GM19397 (cell line): ENCODE measurements at regions not wholly inside any gene's neighbourhood (a gene's known extent, or its start where the extent isn't known, plus 50 kb on each side); places are given as distances from the start of the nearest gene placed in this dataset.
"Not testable (repeated sequence)": the region's sequence is repeated elsewhere in the genome, so short reads cannot be mapped to it uniquely, and the experiment has no call there.

Source experiments
- ATAC-seq: cut with Tn5 transposase; IDR thresholded peaks from one replicate; pipeline ENCODE4 v1.9.1; 2021; ENCODE audit warnings: mild to moderate bottlenecking, moderate library complexity; ENCODE audit not compliant: unreplicated experiment

DNA sequence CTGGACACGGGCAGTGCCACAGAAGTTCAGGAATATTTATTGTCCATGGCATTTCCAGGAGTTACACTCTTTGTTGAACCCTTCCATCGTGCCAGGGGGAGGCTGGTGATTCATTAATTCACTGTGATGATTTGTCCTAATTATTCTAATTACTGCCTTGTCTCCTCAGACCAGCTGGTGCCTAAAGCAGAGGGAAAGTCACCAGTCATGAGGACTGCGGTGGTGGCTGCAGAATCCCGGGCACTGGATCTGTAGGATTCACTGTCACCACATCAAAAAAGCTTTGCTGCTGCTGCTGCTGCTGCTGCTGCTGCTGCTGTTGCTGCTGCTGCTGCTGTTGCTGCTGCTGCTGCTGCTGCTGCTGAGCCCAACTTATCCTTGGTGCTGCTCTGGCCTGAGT, 908.2 kb downstream of the TSN start:
- no peak for ATAC-seq

DNA sequence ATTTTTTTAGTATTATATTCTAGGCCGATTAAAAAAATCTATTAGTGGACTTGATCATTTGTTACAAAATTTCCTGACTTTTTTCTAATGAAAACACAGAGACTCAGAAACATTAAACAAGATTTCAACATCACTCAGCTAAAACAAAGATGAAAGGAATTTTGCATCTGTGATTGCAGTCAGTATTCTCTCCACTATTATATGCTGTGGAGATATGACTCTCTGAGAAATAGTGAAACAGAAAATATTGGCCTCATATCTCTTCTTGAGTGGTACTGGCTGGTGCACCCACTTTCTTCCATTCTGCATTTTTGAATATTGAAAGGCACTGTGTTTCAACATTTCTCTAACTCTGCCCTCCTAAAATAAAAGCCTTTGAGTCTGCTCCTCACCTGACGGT, 914.2 kb downstream of the TSN start:
- no peak for ATAC-seq

DNA sequence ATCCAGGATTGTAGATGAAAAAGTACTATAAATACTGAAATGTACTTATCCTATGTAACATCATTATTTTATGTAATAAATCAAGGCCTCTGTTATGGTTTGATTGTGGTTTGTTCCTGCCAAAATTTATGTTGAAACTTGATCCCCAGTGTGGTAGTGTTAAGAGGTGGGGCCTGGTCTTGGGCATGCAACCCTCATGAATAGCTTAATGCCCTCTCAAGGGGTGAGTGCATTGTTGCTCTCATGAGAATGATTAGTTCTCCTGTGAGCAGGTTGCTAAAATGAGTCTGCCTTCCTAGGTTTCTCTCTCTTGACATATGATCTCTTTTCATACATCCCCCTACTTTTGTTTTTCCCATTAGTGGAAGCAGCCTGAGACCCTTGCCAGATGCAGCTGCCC, 915.4 kb downstream of the TSN start:
- ATAC-seq, result no peak

DNA sequence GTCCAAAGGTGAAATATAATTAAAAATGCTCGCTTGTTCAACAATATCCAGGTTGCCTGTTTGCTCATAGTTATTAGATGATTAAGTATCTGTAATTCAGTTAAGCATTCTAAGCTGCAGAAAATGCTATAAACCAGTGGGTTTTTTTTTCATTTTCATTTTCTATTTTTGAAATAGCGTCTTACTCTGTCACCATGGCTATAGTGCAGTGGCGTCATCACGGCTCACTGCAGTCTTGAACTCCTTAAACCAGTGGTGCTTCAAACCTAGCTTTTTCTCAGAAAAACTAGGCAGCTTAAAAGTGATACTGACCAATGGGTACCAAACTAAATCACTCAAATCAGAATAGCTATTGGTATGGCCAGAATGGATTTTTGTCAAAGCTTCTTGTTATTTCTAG, 925.2 kb downstream of the TSN start:
- no peak for ATAC-seq

DNA sequence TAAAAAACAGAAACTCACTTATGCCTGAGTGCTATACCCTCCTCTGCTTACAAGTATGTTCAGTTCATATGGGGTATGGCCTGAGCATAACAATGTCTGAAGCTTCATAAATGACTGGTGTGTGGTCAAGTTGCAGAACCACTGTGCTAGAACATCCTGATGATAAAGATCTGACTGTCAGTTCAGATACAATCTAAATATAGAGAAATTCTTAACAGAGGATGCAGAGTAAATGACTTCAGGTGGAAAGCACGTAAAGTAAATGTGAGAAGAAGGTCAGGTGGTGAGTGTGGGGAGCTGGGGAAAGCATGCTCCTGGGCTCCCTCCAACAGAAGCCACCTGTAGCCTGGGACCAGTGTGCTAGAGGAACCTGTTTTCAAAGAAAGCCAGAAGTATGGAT, 926.2 kb downstream of the TSN start:
- ATAC-seq, result no peak

DNA sequence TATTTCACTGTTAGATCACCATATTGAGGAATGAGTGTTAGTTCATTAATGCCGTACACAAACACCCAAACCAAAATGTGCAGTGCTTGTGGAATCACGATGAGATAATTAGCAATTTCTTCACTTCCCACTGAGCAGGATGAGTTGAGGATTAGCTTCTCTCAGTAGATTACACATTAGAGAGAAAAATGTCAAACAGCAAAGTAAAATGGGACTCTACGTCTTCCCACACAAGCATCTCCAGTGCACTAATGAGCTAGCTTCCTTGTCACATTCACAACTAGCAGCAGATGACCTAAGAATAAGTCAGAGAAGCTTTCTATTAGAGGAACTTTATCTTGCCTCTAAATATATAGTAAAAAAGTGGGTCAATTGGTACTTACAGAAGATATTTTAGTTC, 926.9 kb downstream of the TSN start:
- no peak for ATAC-seq

DNA sequence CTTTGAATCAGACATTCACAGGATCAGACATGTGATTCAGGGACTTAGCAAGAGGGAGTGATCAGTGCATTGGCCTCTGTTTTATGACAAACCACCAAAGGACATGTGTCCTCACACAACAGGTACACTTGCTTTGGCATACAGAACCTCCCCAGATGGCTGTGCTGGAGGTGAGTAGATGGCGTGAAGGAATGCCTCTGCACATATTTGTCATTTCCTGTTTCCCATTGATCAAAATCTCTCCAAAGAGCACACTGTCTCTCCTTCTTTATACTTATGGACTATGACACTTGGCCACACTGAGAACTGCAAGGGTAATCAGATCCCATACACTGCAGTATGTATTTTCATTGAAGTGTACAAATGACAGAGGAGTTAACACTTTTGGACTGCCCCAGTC, 927.6 kb downstream of the TSN start:
- no peak for ATAC-seq

DNA sequence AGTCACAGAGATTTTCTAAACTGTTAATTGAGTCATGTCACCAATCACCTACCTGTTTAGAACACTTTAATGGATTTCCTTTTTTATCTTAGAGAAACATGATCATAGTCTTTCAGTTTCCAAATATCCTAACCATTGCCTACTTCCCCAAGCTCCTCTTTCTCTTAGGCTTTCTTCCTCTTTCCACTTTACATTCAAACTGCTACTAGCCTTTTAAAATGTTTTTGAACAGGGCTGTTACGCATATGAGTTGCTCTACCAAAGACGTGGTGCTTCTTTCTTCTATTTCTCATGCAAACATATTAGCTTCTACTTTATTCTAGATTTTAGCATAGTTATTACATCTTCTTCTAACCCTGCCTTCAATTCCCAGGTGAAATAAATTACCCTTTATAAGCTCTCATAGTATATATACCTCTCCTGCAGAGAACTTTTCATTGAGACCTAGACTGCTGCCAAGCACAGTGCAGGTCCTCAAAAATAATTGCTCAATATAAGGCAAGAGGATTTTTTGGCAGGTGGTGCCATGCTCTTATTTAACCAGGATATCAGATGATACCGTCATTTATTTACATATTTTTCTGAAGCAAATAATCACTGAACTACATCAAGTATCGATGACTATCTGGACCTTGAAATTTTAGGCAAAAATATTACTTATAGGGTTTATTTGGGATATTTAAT, 937.1 kb downstream of the TSN start:
- ATAC-seq, result no peak

DNA sequence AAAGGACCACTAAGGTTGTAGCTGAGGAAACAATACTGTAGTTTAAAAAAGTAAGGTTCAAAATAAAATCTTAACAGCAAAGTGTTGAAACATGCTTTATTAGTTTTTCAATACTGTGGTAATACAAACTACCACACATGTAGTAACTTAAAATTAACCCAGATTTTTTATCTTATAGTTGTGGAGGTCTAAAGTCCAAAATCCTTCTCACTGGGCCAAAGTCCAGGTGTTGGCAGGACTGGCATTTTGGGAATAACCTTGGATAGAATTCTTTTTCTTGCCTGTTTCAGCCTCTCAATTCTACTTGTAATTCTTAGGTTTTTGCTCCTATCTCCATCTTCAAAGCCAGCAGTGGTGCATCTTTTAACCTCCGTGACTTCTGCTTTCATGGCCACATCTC, 942.0 kb downstream of the TSN start:
- no peak for ATAC-seq

DNA sequence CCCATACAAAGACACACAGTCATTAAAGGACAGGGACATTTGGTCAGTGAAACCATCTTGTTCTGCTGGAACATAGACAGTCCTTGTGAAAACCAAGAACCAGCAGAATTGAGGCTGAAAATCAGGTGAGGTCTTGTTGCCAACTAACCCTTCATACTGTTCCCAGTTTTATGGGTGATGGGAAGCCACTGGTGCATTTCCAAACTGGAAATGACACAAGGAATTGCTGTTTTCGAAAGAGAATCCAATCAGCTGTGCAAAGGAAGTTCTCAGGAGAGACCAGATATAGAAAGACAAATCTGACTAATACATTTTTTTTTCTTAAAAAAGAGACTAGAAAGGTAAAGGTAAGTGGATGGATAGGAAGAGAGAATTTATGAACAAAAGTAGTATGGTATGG, 948.2 kb downstream of the TSN start:
- ATAC-seq, result no peak

DNA sequence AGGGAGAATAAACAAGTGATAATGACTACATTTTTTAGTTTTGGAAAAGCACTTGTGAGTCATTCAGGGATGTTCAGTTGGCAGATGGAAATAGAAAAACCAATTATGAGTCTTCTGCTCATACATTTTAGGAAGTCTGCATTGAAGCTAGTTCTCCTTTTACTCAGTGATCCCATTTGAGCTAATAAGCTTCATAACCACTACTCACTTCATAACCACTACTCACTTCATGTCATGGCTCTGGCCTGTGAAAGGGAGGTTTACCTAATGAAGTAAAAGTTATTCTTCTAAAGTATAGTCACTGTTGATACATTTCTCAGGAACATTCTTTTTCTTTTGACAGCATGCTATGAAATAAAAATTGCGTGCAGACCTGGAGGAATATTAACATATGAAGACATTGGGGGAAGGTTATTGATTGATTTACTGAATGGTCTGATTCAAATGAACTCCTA, 948.7 kb downstream of the TSN start:
- ATAC-seq, result no peak

DNA sequence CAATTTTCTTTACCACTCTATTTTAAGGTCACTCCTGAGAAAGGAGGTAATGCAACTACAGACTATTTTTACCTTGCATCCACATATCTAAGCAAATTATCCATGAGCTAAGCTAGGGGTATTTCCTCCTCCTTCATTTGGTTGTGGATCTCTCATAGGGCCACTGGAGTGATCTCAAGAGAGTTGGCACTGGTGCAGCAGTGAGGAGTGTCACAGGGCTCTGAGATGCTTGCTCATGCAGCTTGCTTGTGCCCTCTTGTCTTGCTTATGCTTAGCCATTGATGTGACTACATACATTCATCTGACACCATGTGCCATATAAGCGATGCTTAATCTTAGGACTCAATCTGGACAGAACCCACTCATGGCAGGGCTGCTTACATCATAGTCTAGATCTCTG, 950.3 kb downstream of the TSN start:
- no peak for ATAC-seq

DNA sequence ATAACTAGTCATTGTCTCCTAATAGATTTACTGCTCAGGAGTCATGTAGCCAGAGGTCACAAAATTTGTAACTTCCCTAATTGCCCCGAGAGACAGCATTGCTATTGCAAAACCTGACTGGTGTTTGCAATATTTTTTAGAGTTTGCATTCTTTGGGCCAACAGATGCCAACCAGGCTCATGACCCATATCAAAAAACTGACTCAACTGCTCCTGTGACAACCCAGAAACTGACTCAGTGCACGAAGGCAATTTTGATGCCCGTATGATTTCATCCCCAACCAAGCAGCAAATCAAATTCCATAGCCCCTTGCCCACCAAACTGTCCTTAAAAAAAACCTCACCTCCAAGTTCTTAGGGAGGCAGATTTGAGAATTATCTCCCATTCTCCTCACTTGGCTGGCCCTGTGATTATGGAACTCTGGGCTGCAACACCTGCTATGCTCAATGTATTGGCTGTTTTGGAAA, 951.3 kb downstream of the TSN start:
- no peak for ATAC-seq

DNA sequence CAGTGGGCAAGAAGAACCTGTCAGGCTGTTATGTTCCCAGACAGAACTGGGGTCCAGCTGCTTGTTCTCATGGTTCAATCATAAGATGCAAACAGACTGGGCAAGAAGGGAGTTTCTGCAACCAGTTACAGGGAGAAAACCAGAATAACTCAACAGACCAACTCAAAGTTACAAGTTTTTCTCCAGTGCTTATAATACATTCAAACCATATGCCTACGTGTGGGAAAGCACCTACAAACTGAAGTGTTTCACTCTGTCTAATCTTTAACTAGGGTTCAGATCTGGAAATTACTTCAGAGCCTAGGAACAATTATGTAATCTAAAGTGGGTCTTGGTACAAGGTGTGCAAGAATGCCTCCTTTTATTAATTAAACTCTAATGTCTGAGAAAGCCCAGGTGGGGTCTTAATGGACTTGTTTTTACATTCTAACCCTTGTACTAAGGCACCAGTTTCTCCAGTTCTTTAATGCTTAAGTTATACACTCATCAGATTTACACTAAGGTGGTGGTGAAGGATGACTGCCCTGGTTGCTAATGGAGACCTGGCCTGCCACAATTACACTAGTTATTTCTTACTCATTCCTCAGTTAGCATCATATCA, 951.9 kb downstream of the TSN start:
- peak; percentile 64 for ATAC-seq

DNA sequence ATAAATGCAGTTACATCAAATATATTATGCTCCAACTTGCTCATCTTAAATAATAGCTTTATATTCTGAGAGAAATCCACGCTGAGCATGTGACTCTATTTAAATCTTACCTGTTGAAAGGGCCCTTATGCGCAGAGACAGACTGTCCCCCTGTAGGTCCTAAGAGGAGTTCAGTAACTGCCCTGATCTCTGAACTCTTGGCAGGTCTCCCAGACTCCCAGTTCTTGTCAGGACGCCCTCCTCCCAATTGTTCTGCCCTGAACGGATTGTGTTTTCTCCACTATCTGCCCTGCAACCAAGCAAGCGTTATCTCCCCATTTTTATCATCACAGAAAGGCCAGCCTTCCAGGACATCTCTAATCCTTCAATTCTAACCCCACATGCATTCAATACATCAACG, 954.6 kb downstream of the TSN start:
- ATAC-seq, result no peak

DNA sequence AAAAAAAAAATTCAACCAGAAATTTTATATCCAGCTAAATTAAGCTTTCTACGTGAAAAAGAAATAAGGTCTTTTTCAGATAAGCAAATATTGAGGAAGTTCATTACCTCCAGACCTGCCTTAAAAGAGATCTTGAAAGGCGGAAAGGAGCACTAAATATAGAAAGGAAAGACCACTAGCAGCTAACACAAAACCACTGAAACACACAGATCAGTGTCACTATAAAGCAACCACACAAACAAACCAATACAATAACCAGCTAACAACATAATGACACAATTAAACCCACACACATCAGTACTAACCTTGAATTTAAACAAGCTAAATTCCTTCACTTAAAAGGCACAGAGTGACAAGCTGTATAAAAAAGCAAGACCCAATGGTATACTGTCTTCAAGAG, 958.3 kb downstream of the TSN start:
- ATAC-seq, result no peak

DNA sequence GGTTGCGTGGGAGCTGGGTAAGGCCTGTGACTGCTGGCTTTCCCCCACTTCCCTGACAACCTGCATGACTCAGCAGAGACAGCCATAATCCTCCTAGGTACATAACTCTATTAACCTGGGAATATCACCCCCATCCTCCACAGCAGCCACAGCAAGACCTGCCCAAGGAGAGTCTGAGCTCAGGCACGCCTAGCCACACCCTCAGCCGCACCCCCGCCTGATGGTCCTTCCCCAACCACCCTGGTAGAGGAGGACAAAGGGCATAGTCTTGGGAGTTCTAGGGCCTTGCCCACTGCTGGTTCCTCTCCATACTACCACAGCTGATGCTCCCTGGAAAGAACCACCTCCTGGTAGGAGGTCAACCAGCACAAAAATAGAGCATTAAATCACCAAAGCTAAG, 965.4 kb downstream of the TSN start:
- ATAC-seq, result not testable (repeated sequence)

DNA sequence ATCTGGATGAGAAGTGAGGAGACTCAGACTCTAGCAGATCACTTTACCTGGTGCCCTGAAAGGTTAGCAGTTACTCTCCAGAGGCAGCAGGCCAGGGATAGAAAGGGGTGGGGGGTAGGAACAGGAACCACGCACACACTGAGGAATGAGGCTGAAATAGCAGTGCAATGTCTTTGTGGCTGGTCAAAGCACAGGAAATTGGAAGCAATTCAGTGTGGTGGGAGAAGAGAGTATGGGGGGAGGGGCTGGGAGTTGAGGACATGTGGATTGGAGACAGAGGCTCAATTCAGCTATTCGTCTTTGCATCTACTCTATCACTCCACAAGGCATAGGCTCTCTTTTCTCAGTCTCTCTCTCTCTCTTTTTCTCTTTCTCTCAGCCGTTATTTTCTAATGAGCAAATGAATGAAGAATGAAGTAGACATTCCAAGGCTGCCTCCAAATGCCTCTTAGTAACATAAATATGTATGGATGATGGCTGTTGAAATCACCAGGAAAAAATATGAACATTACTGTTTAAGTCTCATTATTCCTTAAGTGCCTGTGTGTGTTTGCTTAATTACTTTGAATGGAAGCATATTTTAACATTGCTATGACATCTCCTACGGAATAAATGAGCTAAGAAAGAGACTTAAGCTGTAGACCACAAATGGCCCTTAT, 979.4 kb downstream of the TSN start:
- no peak for ATAC-seq

DNA sequence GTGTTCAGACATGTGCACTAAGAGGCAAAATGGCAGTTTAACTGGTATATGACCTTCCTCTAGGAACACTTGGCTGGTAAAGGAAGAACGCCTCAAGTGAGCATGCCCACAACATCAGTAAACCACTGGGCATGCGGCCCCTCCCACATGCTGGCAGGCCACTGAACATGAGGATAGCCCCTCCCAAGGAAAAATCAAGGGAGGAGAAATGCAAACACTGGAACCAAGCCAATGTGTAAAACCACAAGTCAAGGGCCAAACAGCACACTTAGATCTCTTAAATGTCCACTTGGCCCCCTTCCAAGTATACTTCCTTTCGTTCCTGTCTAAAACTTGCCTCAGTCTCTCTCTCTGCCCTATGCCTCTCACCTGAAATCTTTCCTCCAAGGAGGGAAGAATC, 980.8 kb downstream of the TSN start:
- ATAC-seq, result no peak

DNA sequence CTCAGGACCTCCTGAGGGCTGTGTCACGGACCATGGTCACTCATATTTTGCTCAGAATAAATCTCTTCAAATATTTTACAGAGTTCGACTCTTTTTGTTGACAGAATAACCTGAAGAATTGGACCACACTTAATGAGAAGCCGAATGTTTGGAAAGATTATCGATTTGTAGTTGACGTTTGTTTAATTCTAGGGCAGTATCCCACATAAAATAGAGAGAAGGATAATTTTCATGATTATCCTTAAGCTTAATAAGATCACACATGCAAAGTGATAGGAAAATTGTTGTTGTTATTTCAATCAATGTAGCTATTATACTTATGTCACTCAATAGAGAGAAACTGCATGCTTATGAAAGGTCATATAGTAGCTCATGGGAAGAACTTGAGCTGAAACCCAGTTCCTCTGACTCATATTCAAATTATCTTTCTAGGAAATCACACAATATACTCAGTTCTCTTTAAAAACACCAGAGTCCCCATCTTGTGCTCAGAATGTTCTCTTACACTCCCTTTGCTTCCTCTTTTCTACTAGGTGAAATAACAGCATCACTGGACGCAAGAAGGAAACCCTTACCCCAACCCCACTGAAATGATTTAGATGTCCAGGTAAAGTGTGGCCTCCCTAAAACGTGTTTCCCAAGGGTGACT, 982.1 kb downstream of the TSN start:
- ATAC-seq, result peak; percentile 68

DNA sequence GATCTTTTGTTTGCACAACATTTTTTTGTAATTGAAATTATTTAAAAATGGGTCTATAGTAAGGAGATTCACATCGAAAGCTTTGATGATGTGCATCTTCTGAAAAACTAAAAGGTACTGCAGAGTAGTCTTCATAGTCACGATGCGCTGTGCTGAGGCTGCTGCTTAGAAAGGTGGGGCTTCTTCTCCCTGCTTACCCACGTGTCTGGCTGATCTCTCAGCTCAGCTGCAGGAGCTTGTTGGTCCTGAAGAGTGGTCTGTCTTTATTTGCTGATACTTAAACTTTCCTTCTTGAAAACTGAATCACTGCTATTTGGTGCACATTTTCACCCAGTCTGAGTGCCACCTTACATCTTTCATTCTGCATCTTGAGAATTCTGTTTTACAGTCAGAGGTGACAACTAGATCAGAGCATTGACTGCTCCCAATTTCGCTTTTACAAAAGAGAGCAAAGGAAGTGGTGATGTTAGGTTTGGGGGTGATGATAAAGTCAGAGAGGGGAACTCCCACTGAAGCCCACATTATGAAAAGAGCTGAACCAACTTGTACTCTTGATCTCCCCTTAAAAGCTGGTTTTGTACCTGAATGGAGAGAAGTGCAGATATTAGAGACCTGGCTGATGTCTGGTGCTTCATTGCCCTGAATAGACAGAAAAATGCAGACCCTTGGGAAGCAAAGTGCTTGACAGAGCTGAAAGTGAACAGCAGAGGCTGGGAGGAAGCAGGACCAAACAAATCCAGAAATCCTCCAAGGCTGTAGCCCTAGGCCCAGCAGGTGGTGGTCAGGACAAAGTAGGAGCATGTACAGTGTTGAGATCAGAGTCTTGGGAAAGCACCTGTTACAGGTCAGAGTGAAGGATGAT, 984.5 kb downstream of the TSN start:
- no peak for ATAC-seq
